WI38 (cell line): ENCODE measurements at regions not wholly inside any gene's neighbourhood (a gene's known extent, or its start where the extent isn't known, plus 50 kb on each side); places are given as distances from the start of the nearest gene placed in this dataset.

Source experiments
- H3K4me3 ChIP-seq: 2 replicates; pipeline ENCODE4 v1.5.1; 2011; ENCODE audit warnings: low read depth, mild to moderate bottlenecking, control low read depth, low read length
- TF ChIP-seq, protein P1 (sequence below): IDR thresholded peaks from 2 replicates; pipeline ENCODE4 v1.5.1; 2012; ENCODE audit warnings: low read depth, mild to moderate bottlenecking, control low read depth, low read length

DNA sequence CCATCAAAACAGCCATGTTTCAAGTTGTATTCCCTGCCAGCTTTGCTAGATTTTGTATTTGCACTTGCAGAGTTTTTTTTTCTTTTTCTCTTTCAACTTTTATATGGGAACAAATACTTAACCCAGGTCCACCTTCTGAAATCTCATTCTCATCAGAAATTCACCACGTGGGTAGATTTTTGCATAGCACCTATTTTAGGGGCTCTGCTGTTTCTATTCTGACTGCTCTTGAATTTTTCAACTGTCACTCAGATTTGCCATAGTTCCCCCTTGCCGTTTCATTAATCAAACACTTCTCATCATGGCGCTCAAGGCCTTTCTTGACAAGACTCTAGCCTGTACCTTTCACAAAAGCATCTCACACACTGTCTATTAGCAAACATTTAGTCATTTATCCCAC lies 767.2 kb downstream of the VRK1 start:
- TF ChIP-seq, protein P1, sequence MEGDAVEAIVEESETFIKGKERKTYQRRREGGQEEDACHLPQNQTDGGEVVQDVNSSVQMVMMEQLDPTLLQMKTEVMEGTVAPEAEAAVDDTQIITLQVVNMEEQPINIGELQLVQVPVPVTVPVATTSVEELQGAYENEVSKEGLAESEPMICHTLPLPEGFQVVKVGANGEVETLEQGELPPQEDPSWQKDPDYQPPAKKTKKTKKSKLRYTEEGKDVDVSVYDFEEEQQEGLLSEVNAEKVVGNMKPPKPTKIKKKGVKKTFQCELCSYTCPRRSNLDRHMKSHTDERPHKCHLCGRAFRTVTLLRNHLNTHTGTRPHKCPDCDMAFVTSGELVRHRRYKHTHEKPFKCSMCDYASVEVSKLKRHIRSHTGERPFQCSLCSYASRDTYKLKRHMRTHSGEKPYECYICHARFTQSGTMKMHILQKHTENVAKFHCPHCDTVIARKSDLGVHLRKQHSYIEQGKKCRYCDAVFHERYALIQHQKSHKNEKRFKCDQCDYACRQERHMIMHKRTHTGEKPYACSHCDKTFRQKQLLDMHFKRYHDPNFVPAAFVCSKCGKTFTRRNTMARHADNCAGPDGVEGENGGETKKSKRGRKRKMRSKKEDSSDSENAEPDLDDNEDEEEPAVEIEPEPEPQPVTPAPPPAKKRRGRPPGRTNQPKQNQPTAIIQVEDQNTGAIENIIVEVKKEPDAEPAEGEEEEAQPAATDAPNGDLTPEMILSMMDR, result no peak
- H3K4me3 ChIP-seq, result no peak overlapping the region

DNA sequence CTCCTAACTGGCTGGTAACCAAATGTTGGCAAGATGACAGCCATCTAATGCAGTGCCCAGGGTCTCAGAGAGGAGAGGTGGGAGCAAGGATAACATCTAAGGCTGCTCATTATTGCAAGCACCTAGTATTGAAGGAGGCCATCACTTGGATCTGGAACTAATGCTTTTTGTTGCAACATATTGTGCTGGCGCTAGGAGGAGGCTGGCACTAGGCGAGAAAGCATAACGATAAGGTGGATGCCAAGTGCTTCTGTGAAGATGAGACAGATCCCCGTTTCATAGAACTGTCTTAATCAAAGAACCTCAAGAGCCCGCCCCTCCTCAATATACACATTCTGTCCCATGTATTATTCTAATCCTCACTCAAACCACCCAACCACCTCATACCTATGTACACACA lies 774.0 kb downstream of the VRK1 start:
- TF ChIP-seq, protein P1, result no peak
- no peak overlapping the region for H3K4me3 ChIP-seq

DNA sequence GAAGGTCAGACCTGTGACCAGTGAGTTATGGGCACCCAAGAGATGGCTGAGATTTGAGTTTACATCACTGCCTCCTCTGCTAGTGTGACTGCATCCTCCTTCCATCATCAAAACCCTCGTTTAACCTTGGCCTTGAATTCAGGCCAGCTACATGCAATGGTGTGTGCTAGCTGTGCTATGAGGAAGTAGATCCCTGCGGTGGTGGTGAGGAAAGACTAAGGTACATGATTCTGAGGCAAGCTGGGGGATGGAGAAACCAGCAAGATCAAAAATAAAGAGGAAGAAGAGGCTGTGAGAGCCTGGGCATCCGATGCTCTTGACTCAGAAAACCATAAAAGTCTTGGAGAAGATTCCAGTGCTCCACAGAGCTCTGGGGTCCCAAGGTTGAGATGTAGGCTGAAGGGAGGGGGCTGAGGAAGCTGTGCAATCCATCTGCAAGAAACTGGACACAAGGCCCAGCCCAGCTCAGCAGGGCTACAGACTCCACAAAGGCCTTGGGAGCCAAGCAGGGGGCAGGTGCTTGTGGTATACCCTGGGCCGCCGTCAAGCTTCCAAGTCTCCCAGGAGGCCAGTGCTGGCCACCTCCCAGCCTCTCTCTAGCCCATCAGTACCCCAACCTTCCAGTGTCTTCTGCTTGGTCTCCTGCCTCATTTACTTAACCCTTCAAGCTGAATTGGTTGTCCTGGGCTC lies 774.8 kb downstream of the VRK1 start:
- TF ChIP-seq, protein P1, result no peak
- H3K4me3 ChIP-seq, result no peak overlapping the region

DNA sequence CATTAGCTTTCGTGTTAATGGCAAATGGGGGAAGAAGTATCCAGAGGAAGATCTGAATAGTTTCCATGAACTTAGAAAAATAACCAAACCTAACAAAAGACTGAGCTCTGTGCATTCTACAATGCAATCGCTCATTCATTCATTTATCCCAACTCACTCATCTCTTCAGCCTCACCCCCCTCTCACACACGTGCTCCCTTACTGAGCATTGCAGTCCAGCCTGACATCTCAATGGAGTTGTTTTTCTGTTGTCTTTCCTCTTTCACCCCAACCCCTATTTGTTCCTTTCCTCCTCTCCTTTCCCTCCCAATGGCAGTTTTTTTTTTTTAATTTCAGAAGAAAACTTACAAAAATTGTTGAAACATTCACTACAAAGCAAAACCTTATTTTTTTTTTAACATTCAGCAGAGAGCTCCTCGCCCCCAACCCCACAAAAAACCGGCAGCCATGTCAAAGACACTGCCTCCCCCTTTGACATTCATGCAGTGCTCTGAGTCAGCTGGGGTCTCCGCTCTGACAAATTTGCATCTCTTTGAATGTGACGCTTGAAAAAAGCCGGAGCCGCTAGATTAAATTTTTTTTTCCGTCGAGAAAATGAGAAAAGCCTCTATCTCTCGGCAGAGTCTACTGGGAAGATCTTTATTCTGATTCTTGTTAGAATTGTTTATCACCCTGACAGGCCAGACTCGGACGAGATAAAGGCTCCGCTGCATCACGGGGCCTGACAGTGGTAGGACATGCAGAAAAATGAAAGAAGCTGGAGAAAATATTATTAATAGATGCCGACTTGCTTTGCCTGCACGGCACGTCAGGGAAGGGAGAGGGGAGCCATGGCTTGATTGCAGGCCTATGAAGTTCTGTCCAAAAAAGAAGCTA lies 775.6 kb downstream of the VRK1 start:
- no peak overlapping the region for H3K4me3 ChIP-seq
- TF ChIP-seq, protein P1, result no peak

DNA sequence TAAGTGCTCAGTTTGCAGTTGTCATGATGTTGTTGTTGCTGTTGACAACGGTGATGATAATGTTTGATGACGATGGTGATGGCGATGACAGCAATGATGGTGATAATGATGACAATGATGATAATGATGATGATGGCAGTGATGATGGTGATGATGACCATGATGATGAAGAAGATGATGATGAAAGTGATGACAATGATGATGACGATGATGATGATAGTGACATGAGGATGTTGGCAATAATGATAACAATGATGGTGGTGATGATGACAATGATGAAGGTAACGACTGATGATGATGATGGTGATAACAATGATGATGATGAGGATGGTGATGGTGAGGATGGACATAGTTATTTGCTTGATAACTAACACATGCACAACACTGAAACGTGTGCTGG lies 778.5 kb downstream of the VRK1 start:
- TF ChIP-seq, protein P1, result no peak
- H3K4me3 ChIP-seq, result no peak overlapping the region

DNA sequence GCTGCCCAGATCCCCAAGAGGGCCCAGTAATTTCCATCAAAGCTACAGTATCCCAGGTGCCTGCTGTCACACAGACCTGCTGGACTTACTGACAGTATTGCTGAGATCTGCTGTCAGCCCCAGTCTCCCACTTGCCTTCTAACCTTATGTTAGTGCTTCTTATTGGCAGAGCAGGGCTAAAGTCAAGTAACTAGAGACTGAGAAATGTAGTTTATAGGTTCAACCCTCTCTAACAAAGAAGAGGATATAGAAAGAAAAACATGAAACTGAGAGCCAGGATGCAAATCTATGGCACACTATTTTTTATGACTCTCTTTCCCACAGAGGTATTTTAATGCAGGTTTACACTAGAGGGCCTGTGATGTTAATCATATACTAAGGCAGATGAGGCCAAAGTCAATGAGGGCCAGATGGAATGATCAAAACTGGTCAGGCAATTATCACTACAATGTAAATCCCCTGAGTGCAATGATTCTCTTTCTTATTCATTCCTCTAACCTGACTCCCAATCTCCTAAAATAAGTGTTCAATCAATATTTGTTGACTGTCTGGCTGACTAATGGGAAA lies 781.9 kb downstream of the VRK1 start:
- TF ChIP-seq, protein P1, result no peak

DNA sequence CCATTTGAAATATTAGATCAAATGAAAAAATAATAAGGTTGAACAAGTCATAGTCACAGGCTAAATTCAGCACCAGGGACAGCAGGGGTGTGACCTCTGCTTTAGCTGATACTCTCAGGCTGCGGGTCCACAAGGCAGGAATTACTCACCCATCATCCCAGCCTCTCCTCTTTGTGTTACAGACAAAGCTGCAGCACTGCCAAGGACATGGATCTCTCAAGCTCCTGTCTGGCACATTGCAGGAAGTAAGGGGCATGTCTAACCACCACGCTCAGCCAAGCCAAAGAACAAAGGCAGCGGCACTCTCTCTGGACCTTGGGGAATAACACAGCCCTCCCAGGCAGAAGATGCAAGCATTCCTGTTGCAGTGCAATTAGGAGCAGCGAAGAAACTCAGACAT lies 783.8 kb downstream of the VRK1 start:
- TF ChIP-seq, protein P1, result no peak
- H3K4me3 ChIP-seq, result no peak overlapping the region

More for the DNA sequence above, 781.9 kb downstream of the VRK1 start:
- no peak overlapping the region for H3K4me3 ChIP-seq
